Endothelial cell of umbilical vein (primary cell): ENCODE measurements at regions not wholly inside any gene's neighbourhood (a gene's known extent, or its start where the extent isn't known, plus 50 kb on each side); places are given as distances from the start of the nearest gene placed in this dataset.

Experiments used
- BruUV-seq: library from RNA; stranded (reverse); fragments of 400-500 nt; replicated peaks from 2 replicates; lab custom pipeline; 2021; lab: Mats Ljungman, UMichigan
- CTCF ChIA-PET: fragments of 300-600, 350-600 bp; sonication (Branson Sonifier 250); formaldehyde crosslinking; loops from one replicate; lab custom pipeline; 2021; ENCODE audit warnings: antibody characterized with exemption, inconsistent platforms; lab: Charles Lee
- POLR2A ChIA-PET: fragments of 300-600, 350-600 bp; sonication (Branson Sonifier 250); formaldehyde crosslinking; loops from one replicate; lab custom pipeline; 2021; ENCODE audit warnings: antibody characterized with exemption, inconsistent platforms; lab: Charles Lee
- DNase-seq: peaks from one replicate; pipeline ENCODE4 v3.0.0-alpha.2; 2011; ENCODE audit warnings: low read depth, low spot score
- FAIRE-seq: peaks from 2 replicates; lab custom pipeline; 2011; peaks lifted over from hg19 to GRCh38; lab: Jason Lieb, UNC
- H2AFZ ChIP-seq: 2 replicates; pipeline ENCODE4 v1.6.0; 2012; ENCODE audit warnings: low read depth, low read length, control low read depth, inconsistent platforms
- H3K27ac ChIP-seq: 2 replicates; pipeline ENCODE4 v1.5.1; 2011; ENCODE audit warnings: low read depth, mild to moderate bottlenecking, control low read depth, low read length, moderate library complexity; ENCODE audit not compliant: insufficient read depth
- H3K27me3 ChIP-seq, 2 experiments: 2 replicates each; pipeline versions ENCODE4 v1.6.0 to v1.6.1; 2011; ENCODE audit warnings: low read length in 2 of 2, mixed read lengths in 1 of 2; ENCODE audit not compliant: control insufficient read depth in 2 of 2, insufficient read depth in 2 of 2
- H3K36me3 ChIP-seq, 2 experiments: 2 replicates in 1 of 2; 3 replicates in 1 of 2; pipeline ENCODE4 v1.5.1; 2011; ENCODE audit warnings: low read length in 2 of 2, mild to moderate bottlenecking in 1 of 2, moderate library complexity in 1 of 2; ENCODE audit not compliant: control insufficient read depth in 2 of 2, insufficient read depth in 2 of 2; ENCODE audit errors: extremely low read depth in 1 of 2
- H3K4me1 ChIP-seq: 3 replicates; pipeline ENCODE4 v1.5.1; 2011; ENCODE audit warnings: mild to moderate bottlenecking, low read length; ENCODE audit not compliant: control insufficient read depth, insufficient read depth; ENCODE audit errors: extremely low read depth
- H3K4me2 ChIP-seq: 2 replicates; pipeline ENCODE4 v1.6.1; 2011; ENCODE audit warnings: low read length, control low read depth, mixed read lengths; ENCODE audit not compliant: insufficient read depth
- H3K4me3 ChIP-seq, 3 experiments: fragments of 200-600 bp in 1 of 3; sonication (generic), shearing (Covaris generic) in 1 of 3; replicated peaks in 1 of 3; 2 replicates each; pipeline ENCODE4 v1.5.1; 2011 to 2016; ENCODE audit warnings: control low read depth in 3 of 3, low read length in 3 of 3, mild to moderate bottlenecking in 2 of 3, inconsistent platforms in 1 of 3, low read depth in 1 of 3, moderate library complexity in 1 of 3; ENCODE audit not compliant: insufficient read depth in 1 of 3
- H3K79me2 ChIP-seq: 2 replicates; pipeline ENCODE4 v1.6.0; 2012; ENCODE audit warnings: low read length, inconsistent platforms; ENCODE audit not compliant: control insufficient read depth, insufficient read depth
- H3K9ac ChIP-seq: replicated peaks from 2 replicates; pipeline ENCODE3; 2011; ENCODE audit warnings: low read length, control low read depth; ENCODE audit not compliant: insufficient read depth; ENCODE audit errors: extremely low read depth
- H3K9me1 ChIP-seq: replicated peaks from 3 replicates; pipeline ENCODE4 v1.6.0; 2011; ENCODE audit warnings: mild to moderate bottlenecking, low read length; ENCODE audit not compliant: control insufficient read depth, insufficient read depth; ENCODE audit errors: extremely low read depth
- H3K9me3 ChIP-seq: replicated peaks from 2 replicates; pipeline ENCODE4 v1.5.1; 2012; ENCODE audit warnings: low read length, inconsistent platforms; ENCODE audit not compliant: control insufficient read depth, insufficient read depth
- H4K20me1 ChIP-seq: replicated peaks from 2 replicates; pipeline ENCODE3; 2011; ENCODE audit warnings: mild to moderate bottlenecking, low read length; ENCODE audit not compliant: control insufficient read depth, insufficient read depth; ENCODE audit errors: extremely low read depth
- EZH2 ChIP-seq: IDR thresholded peaks from 2 replicates; pipeline ENCODE4 v1.6.1; 2012; ENCODE audit warnings: borderline replicate concordance, low read depth, mild to moderate bottlenecking, moderate library complexity, low read length, inconsistent platforms; ENCODE audit not compliant: severe bottlenecking
- FOS ChIP-seq: IDR thresholded peaks from 2 replicates; pipeline ENCODE4 v1.6.1; 2011; ENCODE audit warnings: mild to moderate bottlenecking, low read length, moderate library complexity, borderline replicate concordance; ENCODE audit not compliant: insufficient read depth
- GATA2 ChIP-seq: IDR thresholded peaks from 2 replicates; pipeline ENCODE4 v1.7.0; 2011; ENCODE audit warnings: low read depth, mild to moderate bottlenecking, moderate library complexity, mixed read lengths, low read length; ENCODE audit not compliant: insufficient read length, insufficient read depth
- JUN ChIP-seq: IDR thresholded peaks from 2 replicates; pipeline ENCODE4 v1.6.1; 2011; ENCODE audit warnings: borderline replicate concordance, low read depth; ENCODE audit not compliant: insufficient read length, insufficient read depth
- MYC ChIP-seq: IDR thresholded peaks from one replicate; pipeline ENCODE4 v1.6.1; 2011; ENCODE audit warnings: mild to moderate bottlenecking, low read depth, low read length
- POLR2A ChIP-seq: IDR thresholded peaks from 2 replicates; pipeline ENCODE4 v1.6.1; 2012; ENCODE audit warnings: low read depth, mild to moderate bottlenecking, control low read depth, low read length
- POLR2AphosphoS5 ChIP-seq: IDR thresholded peaks from 2 replicates; pipeline ENCODE4 v1.6.1; 2012; ENCODE audit warnings: low read depth, mild to moderate bottlenecking, control low read depth, low read length, moderate library complexity; ENCODE audit not compliant: insufficient read depth
- dilution Hi-C: fragments of 300-500 bp; cut with MboI; formaldehyde crosslinking; loops from one replicate; pipeline ENCODE4 v1.15.0; 2019; ENCODE audit warnings: low sequenced_read_pairs; ENCODE audit not compliant: extremely low pct_ligation_motif_present
- intact Hi-C: fragments of 100-400 bp; cut with micrococcal nuclease; formaldehyde crosslinking; loops from one replicate; pipeline ENCODE4 v1.10.0; 2022
- TF ChIP-seq, protein P1 (sequence below): IDR thresholded peaks from 2 replicates; pipeline ENCODE4 v1.6.1; 2011; ENCODE audit not compliant: insufficient read depth, insufficient read length
- TF ChIP-seq, protein P2 (sequence below), 2 donors: IDR thresholded peaks; 1 replicate in 1 of 2; 2 replicates in 1 of 2; pipeline ENCODE4 v1.5.1; 2011; ENCODE audit warnings: low read length in 2 of 2, mild to moderate bottlenecking in 2 of 2, moderate library complexity in 2 of 2, control low read depth in 1 of 2, inconsistent platforms in 1 of 2, low read depth in 1 of 2; ENCODE audit not compliant: insufficient read depth in 1 of 2; ENCODE audit errors: extremely low read depth in 1 of 2

DNA sequence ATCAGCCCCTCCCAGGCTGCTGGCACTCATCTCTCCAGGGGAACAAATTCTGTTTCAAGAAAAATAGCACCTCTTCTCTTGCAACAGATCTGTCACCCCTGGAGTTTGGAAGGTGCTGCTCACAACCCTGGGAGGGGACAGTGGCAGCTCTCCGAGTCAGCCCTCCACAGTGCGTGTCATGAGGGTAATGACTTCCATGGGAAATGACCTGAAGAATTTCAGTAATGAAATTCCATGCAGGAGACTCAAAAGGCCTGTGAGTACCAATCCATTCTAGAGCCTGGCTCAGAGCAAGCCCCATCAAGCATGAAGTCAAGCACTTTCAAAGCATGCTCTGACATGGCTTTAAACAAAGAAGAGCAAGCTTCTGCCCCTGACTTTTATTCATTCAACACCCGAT lies 276.3 kb upstream of the PARD3B start:
- no peaks in the 10 kb centered on the region for H3K36me3 ChIP-seq
- peaks cover 0 to 4% of the 10 kb centered on the region in 2 experiments for H3K27me3 ChIP-seq
- H3K4me3 ChIP-seq, result no peak overlapping the region
- H3K4me1 ChIP-seq, result no peaks in the 10 kb centered on the region
- H4K20me1 ChIP-seq, result no peaks in the 10 kb centered on the region
- no peaks in the 10 kb centered on the region for H3K9me1 ChIP-seq
- no peak for FAIRE-seq
- H3K9ac ChIP-seq, result no peak overlapping the region
- H3K79me2 ChIP-seq, result no peaks in the 10 kb centered on the region
- H3K4me2 ChIP-seq, result no peak overlapping the region
- no peak overlapping the region for H3K27ac ChIP-seq
- POLR2A ChIA-PET, result no interaction called here
- TF ChIP-seq MYC (no peak), POLR2A (no peak), GATA2 (no peak), POLR2AphosphoS5 (no peak), EZH2 (no peak), FOS (no peak), JUN (no peak)
- TF ChIP-seq, protein P1, sequence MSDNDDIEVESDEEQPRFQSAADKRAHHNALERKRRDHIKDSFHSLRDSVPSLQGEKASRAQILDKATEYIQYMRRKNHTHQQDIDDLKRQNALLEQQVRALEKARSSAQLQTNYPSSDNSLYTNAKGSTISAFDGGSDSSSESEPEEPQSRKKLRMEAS, result no peak
- TF ChIP-seq, protein P2, sequence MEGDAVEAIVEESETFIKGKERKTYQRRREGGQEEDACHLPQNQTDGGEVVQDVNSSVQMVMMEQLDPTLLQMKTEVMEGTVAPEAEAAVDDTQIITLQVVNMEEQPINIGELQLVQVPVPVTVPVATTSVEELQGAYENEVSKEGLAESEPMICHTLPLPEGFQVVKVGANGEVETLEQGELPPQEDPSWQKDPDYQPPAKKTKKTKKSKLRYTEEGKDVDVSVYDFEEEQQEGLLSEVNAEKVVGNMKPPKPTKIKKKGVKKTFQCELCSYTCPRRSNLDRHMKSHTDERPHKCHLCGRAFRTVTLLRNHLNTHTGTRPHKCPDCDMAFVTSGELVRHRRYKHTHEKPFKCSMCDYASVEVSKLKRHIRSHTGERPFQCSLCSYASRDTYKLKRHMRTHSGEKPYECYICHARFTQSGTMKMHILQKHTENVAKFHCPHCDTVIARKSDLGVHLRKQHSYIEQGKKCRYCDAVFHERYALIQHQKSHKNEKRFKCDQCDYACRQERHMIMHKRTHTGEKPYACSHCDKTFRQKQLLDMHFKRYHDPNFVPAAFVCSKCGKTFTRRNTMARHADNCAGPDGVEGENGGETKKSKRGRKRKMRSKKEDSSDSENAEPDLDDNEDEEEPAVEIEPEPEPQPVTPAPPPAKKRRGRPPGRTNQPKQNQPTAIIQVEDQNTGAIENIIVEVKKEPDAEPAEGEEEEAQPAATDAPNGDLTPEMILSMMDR (IDR thresholded peaks at IDR 0.05; ENCODE audit: extremely low read depth in 1 of 2, insufficient read depth in 1 of 2, low read depth in 1 of 2, low read length in 2 of 2), result no peak
- dilution Hi-C loops, result no loop called here
- intact Hi-C loops, result loop anchor here (10.0 kb wide), 1 partner anchor 576 kb away; no protein-coding TSS in a partner anchor
- no peak overlapping the region for H2AFZ ChIP-seq
- H3K9me3 ChIP-seq, result no peaks in the 10 kb centered on the region
- BruUV-seq, result no TSS peak
- DNase-seq, result no peak
- CTCF ChIA-PET, result no interaction called here
